ENCODE measurements at regions not wholly inside any gene's neighbourhood (a gene's known extent, or its start where the extent isn't known, plus 50 kb on each side); places are given as distances from the start of the nearest gene placed in this dataset.
"Not testable (repeated sequence)": the region's sequence is repeated elsewhere in the genome, so short reads cannot be mapped to it uniquely, and the experiment has no call there.

DNA sequence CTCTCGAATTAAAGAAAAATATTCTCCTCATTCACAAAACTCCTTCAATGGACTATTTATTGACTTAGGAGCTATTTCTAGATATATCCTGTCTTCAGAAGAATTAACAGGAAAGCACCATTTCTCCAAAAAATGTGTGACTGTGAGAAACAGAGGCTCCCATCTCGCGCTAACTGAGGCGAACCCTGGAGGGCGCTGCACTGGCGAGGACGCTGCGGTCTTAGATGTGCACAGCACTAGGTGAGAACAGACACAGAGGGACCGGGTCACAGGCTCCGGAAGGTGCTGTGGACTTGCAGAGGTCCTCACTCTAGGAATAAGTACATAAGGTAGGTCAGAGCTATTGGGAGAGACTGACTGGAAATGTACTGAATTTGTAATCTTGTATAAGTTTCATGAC, 229.7 kb upstream of the SLC35G4 start:
- no peaks in the 10 kb centered on the region for H3K36me3 Mint-ChIP-seq (ENCODE audit: low read depth)
- no peaks in the 10 kb centered on the region for H3K9me3 Mint-ChIP-seq
- no peak overlapping the region for H3K27ac Mint-ChIP-seq
- H3K4me1 Mint-ChIP-seq (ENCODE audit: low read depth): no peaks in the 10 kb centered on the region
- intact Hi-C loops (cut with micrococcal nuclease): no loop called here
- no peak for DNase-seq (ENCODE audit: low spot score)
- H3K27me3 Mint-ChIP-seq (ENCODE audit: insufficient read depth): no peaks in the 10 kb centered on the region
- H3K4me3 Mint-ChIP-seq: no peak overlapping the region

DNA sequence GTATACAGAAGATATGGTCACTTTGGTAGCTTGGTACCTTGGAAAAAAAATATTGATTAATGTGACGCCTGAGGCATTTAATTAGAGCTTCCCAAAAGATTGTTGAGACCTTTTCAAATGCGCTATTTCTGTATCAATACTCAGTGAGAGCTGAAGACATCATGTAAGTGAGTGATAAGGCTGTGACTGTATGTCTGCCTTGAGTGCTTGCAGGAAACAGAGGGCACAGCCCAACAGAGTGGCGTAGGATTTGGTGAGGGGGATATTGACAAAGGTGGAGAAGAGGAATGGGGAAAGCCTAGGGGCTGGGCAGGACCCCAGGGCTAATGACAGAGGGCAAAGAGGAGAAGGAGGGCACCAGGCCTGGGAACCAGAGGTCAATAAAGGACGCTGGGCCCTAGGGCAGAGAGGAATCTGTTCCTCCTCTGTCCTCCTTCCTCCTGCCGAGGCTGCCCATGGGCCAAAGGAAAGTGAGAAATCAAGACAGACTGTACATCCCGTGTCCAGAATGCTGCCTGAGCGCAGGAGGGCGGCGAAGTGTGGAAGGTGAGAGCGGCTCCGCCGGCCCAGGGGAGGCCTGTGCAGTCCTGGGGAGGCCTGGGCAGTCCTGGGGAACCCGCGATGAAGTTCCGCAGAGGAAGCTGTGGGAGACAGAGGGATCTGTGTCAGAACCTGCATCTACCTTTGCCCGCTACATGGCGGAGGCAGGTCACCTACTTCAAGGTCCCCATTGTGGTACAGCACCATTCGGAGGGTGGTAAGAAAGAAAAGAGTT, 228.6 kb upstream of the PIEZO2 start:
- no peak for DNase-seq (ENCODE audit: low spot score)
- no peaks in the 10 kb centered on the region for H3K9me3 Mint-ChIP-seq
- no peak overlapping the region for H3K4me3 Mint-ChIP-seq
- H3K27me3 Mint-ChIP-seq (ENCODE audit: insufficient read depth): no peaks in the 10 kb centered on the region
- no peaks in the 10 kb centered on the region for H3K36me3 Mint-ChIP-seq (ENCODE audit: low read depth)
- intact Hi-C loops (cut with micrococcal nuclease): no loop called here
- no peak overlapping the region for H3K27ac Mint-ChIP-seq
- H3K4me1 Mint-ChIP-seq (ENCODE audit: low read depth): no peaks in the 10 kb centered on the region

DNA sequence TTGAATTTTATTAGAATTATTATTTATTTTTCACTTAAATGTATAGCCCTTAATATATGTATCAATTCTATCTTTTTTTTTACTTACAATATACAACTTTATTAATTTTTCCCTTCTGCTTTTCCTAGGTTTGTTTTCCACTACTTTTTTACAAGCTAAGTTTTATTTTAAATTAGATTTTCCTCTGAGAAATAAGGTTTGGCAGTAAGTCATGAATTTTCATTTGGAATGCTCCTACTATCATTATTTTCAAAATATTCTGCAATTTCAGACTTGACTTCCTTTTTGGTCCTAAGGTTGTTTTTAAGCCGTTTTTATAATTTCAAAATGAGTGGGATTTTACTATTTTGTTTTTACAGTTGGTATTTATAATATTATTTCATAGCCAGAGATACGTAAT, 222.8 kb upstream of the PIEZO2 start:
- DNase-seq (ENCODE audit: low spot score): no peak
- Mint-ChIP-seq H3K4me1 (ENCODE audit: low read depth) (no peaks in the 10 kb centered on the region), H3K36me3 (ENCODE audit: low read depth) (no peaks in the 10 kb centered on the region), H3K4me3 (no peak overlapping the region), H3K9me3 (no peaks in the 10 kb centered on the region), H3K27me3 (ENCODE audit: insufficient read depth) (no peaks in the 10 kb centered on the region), H3K27ac (no peak overlapping the region)
- intact Hi-C loops (cut with micrococcal nuclease): no loop called here

DNA sequence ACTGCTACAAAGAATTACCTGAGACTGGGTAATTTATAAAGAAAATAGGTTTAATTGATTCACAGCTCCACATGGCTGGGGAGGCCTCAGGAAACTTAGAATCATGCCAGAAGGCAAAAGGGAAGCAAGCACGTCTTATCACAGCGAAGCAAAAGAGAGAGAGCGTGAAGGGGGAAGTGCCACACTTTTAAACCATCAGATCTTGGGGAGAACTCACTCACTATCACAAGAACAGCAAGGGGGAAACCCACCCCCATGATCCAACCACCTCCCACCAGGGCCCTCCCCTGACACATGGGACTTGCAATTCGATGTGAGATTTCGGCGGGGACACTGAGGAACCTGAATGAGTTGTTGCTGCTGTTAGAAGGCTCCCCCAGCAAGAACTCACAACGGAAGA, 220.2 kb upstream of the PIEZO2 start:
- DNase-seq (ENCODE audit: low spot score): no peak
- intact Hi-C loops (cut with micrococcal nuclease): no loop called here
- Mint-ChIP-seq H3K4me1 (ENCODE audit: low read depth) (no peaks in the 10 kb centered on the region), H3K4me3 (no peak overlapping the region), H3K27me3 (ENCODE audit: insufficient read depth) (no peaks in the 10 kb centered on the region), H3K36me3 (ENCODE audit: low read depth) (no peaks in the 10 kb centered on the region), H3K9me3 (no peaks in the 10 kb centered on the region), H3K27ac (no peak overlapping the region)

DNA sequence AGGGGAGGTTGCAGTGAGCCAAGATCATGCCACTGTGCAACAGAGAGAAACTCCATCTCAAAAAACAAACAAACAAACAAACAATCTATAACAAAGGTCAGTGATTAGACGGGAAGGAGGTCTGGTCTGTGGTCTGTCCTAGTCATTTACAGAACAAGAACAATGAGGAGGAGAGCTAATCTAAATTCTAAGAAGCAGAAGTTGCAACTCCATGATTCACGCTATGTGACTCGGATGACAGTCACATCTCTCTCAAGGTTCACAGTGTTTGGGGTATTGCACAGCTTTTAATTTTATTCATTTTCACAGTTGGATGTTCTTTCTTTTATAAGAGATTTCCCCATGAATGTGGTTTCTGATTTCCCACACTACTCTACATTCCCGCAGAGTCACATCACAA, 218.7 kb upstream of the PIEZO2 start:
- Mint-ChIP-seq H3K4me1 (ENCODE audit: low read depth) (no peaks in the 10 kb centered on the region), H3K9me3 (no peaks in the 10 kb centered on the region)

DNA sequence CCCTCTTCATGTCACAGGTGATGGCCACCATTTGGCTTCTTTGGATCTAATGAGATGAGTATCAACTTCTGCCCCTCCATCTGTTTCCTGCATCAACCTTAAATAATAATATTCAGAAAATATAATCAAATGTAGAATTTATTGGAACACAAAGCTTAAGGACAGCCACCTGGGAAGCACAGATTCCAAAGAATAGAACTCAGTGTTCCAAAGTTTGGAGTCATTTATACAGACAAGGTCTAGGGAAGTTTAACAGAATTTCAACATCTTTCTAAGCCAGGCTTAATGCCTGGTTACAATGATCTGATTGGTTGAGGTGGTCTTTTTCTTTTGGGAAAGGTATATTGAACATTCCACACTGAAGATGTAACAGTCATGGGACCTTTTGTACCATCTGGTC, 218.0 kb upstream of the PIEZO2 start:
- Mint-ChIP-seq H3K4me3 (no peak overlapping the region), H3K27ac (no peak overlapping the region), H3K4me1 (ENCODE audit: low read depth) (no peaks in the 10 kb centered on the region), H3K9me3 (no peaks in the 10 kb centered on the region), H3K27me3 (ENCODE audit: insufficient read depth) (no peaks in the 10 kb centered on the region), H3K36me3 (ENCODE audit: low read depth) (no peaks in the 10 kb centered on the region)
- intact Hi-C loops (cut with micrococcal nuclease): no loop called here
- DNase-seq (ENCODE audit: low spot score): no peak

More for the DNA sequence above, 218.7 kb upstream of the PIEZO2 start:
- no peak for DNase-seq (ENCODE audit: low spot score)
- intact Hi-C loops (cut with micrococcal nuclease): no loop called here
- Mint-ChIP-seq H3K36me3 (ENCODE audit: low read depth) (no peaks in the 10 kb centered on the region), H3K27me3 (ENCODE audit: insufficient read depth) (no peaks in the 10 kb centered on the region), H3K27ac (no peak overlapping the region), H3K4me3 (no peak overlapping the region)

DNA sequence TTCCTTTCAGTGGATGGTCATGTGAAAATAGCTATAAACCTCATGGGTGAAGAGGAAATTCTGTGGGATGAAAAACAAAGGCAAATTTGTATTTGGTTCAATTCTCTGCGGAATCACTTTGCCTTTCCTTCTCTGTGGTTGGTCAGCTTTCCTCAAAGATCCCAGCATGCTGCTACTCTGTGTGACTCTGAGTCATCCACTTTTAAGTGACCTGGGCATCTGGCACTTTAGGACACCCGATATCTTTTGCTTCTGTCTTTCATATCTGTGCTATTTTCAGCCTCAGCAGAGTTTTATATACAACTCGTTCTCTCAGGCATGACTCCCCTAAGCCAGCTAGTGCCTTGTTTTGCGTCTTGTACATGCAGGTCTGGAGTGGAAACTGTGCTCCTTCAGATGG, 217.0 kb upstream of the PIEZO2 start:
- intact Hi-C loops (cut with micrococcal nuclease): no loop called here
- H3K4me3 Mint-ChIP-seq: no peak overlapping the region
- H3K9me3 Mint-ChIP-seq: no peaks in the 10 kb centered on the region
- H3K27me3 Mint-ChIP-seq (ENCODE audit: insufficient read depth): no peaks in the 10 kb centered on the region
- H3K36me3 Mint-ChIP-seq (ENCODE audit: low read depth): no peaks in the 10 kb centered on the region
- no peaks in the 10 kb centered on the region for H3K4me1 Mint-ChIP-seq (ENCODE audit: low read depth)
- DNase-seq (ENCODE audit: low spot score): no peak
- no peak overlapping the region for H3K27ac Mint-ChIP-seq

DNA sequence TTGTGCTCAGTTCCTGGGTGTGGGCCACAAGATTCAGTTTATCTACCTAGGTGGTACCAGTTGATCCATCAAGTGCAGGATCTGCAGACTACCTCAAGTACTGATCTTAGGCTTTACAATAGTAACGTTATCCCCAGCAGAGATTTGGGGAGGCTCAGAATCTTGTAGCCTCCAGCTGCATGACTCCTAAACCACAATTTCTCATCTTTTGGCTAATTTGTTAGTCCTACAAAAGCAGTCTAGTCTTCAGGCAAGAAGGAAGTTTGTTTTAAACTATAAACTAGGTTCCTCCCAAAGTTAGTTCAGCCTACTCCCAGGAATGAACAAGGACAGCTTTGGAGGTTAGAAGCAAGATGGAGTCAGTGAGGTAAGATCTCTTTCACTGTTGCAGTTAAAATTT, 213.5 kb upstream of the PIEZO2 start:
- H3K4me3 Mint-ChIP-seq: no peak overlapping the region
- H3K36me3 Mint-ChIP-seq (ENCODE audit: low read depth): no peaks in the 10 kb centered on the region
- intact Hi-C loops (cut with micrococcal nuclease): no loop called here
- no peaks in the 10 kb centered on the region for H3K9me3 Mint-ChIP-seq
- H3K27ac Mint-ChIP-seq: no peak overlapping the region
- DNase-seq (ENCODE audit: low spot score): no peak
- no peaks in the 10 kb centered on the region for H3K4me1 Mint-ChIP-seq (ENCODE audit: low read depth)
- H3K27me3 Mint-ChIP-seq (ENCODE audit: insufficient read depth): peaks cover 2% of the 10 kb centered on the region

DNA sequence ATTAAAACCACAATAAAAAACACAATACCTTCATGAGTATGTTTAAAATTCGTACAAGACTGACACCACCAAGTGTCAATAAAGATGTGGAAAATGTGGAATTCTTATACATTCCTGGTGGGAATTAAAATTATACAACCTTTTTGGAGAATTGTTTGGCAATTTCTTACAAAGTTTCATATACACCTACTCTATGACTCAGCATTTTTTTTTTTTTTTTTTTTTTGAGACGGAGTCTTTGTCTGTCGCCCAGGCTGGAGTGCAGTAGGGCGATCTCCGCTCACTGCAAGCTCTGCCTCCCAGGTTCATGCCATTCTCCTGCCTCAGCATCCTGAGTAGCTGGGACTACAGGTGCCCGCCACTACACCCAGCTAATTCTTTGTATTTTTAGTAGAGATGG, 212.5 kb upstream of the PIEZO2 start:
- H3K4me3 Mint-ChIP-seq; H3K36me3 Mint-ChIP-seq (ENCODE audit: low read depth); intact Hi-C loops (cut with micrococcal nuclease); H3K9me3 Mint-ChIP-seq; H3K27me3 Mint-ChIP-seq (ENCODE audit: insufficient read depth); H3K4me1 Mint-ChIP-seq (ENCODE audit: low read depth); H3K27ac Mint-ChIP-seq; DNase-seq (ENCODE audit: low spot score): not testable (repeated sequence)

DNA sequence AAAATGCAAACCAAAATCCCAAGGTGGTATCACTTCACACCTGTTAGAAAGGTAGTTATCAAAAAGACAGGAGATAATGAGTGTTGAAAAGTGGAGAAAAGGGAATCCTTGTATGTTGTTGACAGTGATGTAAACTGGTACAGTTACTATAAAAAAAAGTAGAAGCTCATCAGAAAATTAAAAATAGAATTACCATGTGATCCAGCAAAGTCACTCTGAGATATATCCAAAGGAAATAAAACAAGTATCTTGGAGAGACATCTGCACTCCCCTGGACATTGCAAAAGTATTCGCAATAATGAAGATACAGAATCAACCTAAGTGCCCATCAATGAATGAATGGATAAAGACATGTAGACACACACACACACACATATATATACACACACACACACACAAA, 208.3 kb upstream of the PIEZO2 start:
- H3K27me3 Mint-ChIP-seq (ENCODE audit: insufficient read depth): peaks cover 3% of the 10 kb centered on the region
- H3K27ac Mint-ChIP-seq: no peak overlapping the region
- H3K9me3 Mint-ChIP-seq: no peaks in the 10 kb centered on the region
- no peaks in the 10 kb centered on the region for H3K4me1 Mint-ChIP-seq (ENCODE audit: low read depth)
- DNase-seq (ENCODE audit: low spot score): no peak
- no peaks in the 10 kb centered on the region for H3K36me3 Mint-ChIP-seq (ENCODE audit: low read depth)
- H3K4me3 Mint-ChIP-seq: no peak overlapping the region
- intact Hi-C loops (cut with micrococcal nuclease): no loop called here

DNA sequence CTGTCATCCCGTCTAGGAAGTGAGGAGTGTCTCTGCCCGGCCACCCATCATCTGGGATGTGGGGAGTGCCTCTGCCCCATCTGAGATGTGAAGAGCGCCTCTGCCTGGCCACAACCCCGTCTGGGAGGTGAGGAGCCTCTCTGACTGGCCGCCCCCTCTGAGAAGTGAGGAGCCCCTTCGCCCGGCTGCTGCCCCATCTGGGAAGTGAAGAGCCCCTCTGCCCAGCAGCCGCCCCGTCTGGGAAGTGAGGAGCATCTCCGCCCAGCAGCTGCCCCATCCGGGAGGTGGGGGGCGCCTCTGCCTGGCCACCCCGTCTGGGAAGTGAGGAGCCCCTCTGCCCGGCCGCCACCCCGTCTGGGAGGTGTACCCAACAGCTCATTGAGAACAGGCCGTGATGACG, 195.2 kb upstream of the PIEZO2 start:
- intact Hi-C loops (cut with micrococcal nuclease); DNase-seq (ENCODE audit: low spot score); H3K4me1 Mint-ChIP-seq (ENCODE audit: low read depth); H3K27me3 Mint-ChIP-seq (ENCODE audit: insufficient read depth); H3K27ac Mint-ChIP-seq; H3K4me3 Mint-ChIP-seq; H3K36me3 Mint-ChIP-seq (ENCODE audit: low read depth): not testable (repeated sequence)
- H3K9me3 Mint-ChIP-seq: peaks cover 15% of the 10 kb centered on the region

DNA sequence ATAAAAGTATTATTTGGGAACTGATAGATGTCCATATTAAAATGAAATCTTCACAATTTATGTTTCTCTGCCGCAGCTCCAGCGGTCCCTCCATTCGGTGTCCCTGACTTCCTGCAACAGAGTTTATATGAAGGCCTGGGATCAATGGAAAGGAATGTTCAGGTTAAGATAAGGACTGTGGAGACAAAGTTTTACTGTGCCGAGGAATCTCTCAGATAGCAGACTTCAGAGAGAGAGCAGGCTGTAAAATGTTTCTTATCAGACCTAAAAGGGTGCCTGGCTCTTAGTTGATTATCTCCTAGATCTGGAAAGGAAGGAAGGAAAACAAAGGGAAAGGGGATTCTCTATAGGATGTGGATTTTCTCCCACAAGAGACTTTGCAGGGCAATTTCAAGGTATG, 193.7 kb upstream of the PIEZO2 start:
- Mint-ChIP-seq H3K4me3 (no peak overlapping the region), H3K4me1 (ENCODE audit: low read depth) (no peaks in the 10 kb centered on the region), H3K9me3 (peaks cover 12% of the 10 kb centered on the region), H3K36me3 (ENCODE audit: low read depth) (no peaks in the 10 kb centered on the region), H3K27ac (no peak overlapping the region), H3K27me3 (ENCODE audit: insufficient read depth) (no peaks in the 10 kb centered on the region)
- intact Hi-C loops (cut with micrococcal nuclease): no loop called here
- no peak for DNase-seq (ENCODE audit: low spot score)

DNA sequence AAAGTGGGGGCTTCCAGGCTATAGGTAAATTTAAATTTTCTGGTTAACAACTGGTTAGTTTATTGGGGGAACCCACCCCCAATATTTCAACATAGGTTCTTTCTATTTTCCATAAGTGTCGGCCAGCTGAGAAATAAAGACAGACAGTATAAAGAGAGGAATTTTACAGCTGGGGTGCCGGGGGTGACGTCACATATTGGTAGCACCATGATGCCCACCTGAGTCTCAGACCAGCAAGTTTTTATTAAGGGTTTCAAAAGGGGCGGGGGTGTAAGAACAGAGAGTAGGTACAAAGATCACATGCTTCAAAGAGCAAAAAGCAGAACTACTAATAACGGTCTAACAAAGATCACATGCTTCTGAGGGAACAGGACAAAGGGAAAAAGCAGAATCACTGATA, 192.7 kb upstream of the PIEZO2 start:
- H3K27me3 Mint-ChIP-seq (ENCODE audit: insufficient read depth); H3K4me3 Mint-ChIP-seq; DNase-seq (ENCODE audit: low spot score); H3K4me1 Mint-ChIP-seq (ENCODE audit: low read depth); H3K36me3 Mint-ChIP-seq (ENCODE audit: low read depth); intact Hi-C loops (cut with micrococcal nuclease); H3K27ac Mint-ChIP-seq: not testable (repeated sequence)
- H3K9me3 Mint-ChIP-seq: peaks cover 12% of the 10 kb centered on the region

DNA sequence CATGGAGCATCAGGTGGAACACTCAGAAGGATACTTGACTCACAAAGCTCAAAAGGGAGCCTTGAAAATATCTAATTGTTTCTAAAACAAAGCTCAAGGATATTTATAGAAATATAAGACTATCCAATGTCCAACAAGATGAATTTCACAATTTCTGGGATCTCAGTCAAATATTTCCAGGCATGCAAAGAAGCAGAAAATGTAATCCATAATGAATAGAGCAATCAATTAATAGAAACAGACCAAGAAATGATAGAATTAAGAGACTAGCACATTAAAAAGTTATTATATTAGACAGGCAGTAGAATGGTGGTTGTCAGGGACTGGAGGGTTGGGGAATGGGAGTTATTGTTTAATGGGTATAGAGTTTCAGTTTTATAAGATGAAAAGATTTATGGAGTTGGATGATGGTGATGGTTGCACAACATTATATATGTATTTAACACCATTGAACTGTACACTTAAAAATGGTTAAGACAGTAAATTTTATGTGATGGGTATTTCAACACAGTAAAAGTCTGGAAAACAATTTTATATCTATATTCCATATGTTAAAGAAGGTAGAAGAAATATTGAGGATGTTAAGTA, 189.9 kb upstream of the PIEZO2 start:
- intact Hi-C loops (cut with micrococcal nuclease): no loop called here
- H3K4me3 Mint-ChIP-seq: no peak overlapping the region
- H3K36me3 Mint-ChIP-seq (ENCODE audit: low read depth): no peaks in the 10 kb centered on the region
- DNase-seq (ENCODE audit: low spot score): no peak
- no peaks in the 10 kb centered on the region for H3K4me1 Mint-ChIP-seq (ENCODE audit: low read depth)
- no peak overlapping the region for H3K27ac Mint-ChIP-seq
- peaks cover 12% of the 10 kb centered on the region for H3K9me3 Mint-ChIP-seq
- H3K27me3 Mint-ChIP-seq (ENCODE audit: insufficient read depth): no peaks in the 10 kb centered on the region
